Stomach (tissue), 8 donors: ENCODE measurements at regions not wholly inside any gene's neighbourhood (a gene's known extent, or its start where the extent isn't known, plus 50 kb on each side); places are given as distances from the start of the nearest gene placed in this dataset.

ENCODE experiments used
- DNase-seq, 2 donors: peaks; one replicate each; pipeline versions ENCODE4 v3.0.0 to v3.0.0-alpha.2; 2013 to 2019
- H3K27ac ChIP-seq, 5 donors: fragments of 200-600 bp in 4 of 5; sonication (generic) in 4 of 5; one replicate each; pipeline ENCODE4 v1.5.1; 2013 to 2019; ENCODE audit warnings: mild to moderate bottlenecking in 1 of 5, moderate library complexity in 1 of 5
- H3K27me3 ChIP-seq, 3 donors: fragments of 200-600 bp; sonication (generic); one replicate each; pipeline ENCODE4 v1.5.1; 2017 to 2019; ENCODE audit warnings: mixed run types in 1 of 3
- H3K36me3 ChIP-seq, 4 donors: fragments of 200-600 bp; sonication (generic); 1 replicate in 3 of 4; 2 replicates in 1 of 4; pipeline ENCODE4 v1.5.1; 2016 to 2019
- H3K4me1 ChIP-seq, 4 donors: fragments of 200-600 bp; sonication (generic); one replicate each; pipeline ENCODE4 v1.5.1; 2016 to 2019
- H3K4me3 ChIP-seq, 4 donors: fragments of 200-600 bp; sonication (generic) in 3 of 4; one replicate each; pipeline ENCODE4 v1.5.1; 2016 to 2019; ENCODE audit warnings: mild to moderate bottlenecking in 1 of 4
- H3K9me3 ChIP-seq, 4 donors: fragments of 200-600 bp; sonication (generic); one replicate each; pipeline ENCODE4 v1.5.1; 2016 to 2019
- CTCF ChIP-seq, 7 experiments: fragments of 450-650 bp in 4 of 7; fragments of 200-600 bp in 3 of 7; sonication (generic) in 3 of 7; IDR thresholded peaks; one replicate each; pipeline ENCODE4 v1.5.1; 2016 to 2019; ENCODE audit warnings: antibody characterized with exemption in 7 of 7, control low read depth in 2 of 7, mild to moderate bottlenecking in 1 of 7
- EP300 ChIP-seq: sonication (generic); formaldehyde crosslinking; IDR thresholded peaks from one replicate; pipeline ENCODE4 v1.6.1; 2017; ENCODE audit warnings: antibody characterized with exemption
- POLR2A ChIP-seq, 4 donors: fragments of 450-650 bp; IDR thresholded peaks; one replicate each; pipeline ENCODE4 v1.6.1; 2016; ENCODE audit warnings: antibody characterized with exemption in 4 of 4, control low read depth in 2 of 4, mild to moderate bottlenecking in 1 of 4, moderate library complexity in 1 of 4
- POLR2AphosphoS5 ChIP-seq, 3 donors: sonication (generic); formaldehyde crosslinking; IDR thresholded peaks; one replicate each; pipeline ENCODE4 v1.6.1; 2016; ENCODE audit warnings: antibody characterized with exemption in 3 of 3
- WGBS, 5 donors: extraction: QIAGEN DNeasy Blood & Tissue Kit in 3 of 5; methylation state at CpG; one replicate each; pipeline versions ENCODE4 v1.1.5 to v1.1.7; 2013 to 2018; 5-methylcytosine and 5-hydroxymethylcytosine counted together
- intact Hi-C: fragments of 100-400 bp; cut with DNase I; formaldehyde crosslinking; loops from one replicate; pipeline ENCODE4 v1.15.1; 2023; ENCODE audit warnings: low total_unique reads
- donor health status: healthy with polysubstance abuse.
- donor health status: Bipolar disorder and iron deficiency.
- donor health status: healthy.

GRCh38 chr4:129897111-129897510 lies 801.2 kb downstream of the C4orf33 start:
- Histone ChIP-seq H3K36me3 (no peaks in the 10 kb centered on the region), H3K9me3 (peaks cover 0 to under 1% (median 0%) of the 10 kb centered on the region in 4 donors), H3K4me3 (no peak overlapping the region), H3K4me1 (no peaks in the 10 kb centered on the region), H3K27ac (no peak overlapping the region), H3K27me3 (no peaks in the 10 kb centered on the region)
- no peak for DNase-seq
- TF ChIP-seq POLR2AphosphoS5 (IDR thresholded peaks at IDR 0.05) (no peak), EP300 (no peak), CTCF (IDR thresholded peaks at IDR 0.05) (no peak), POLR2A (IDR thresholded peaks at IDR 0.05) (no peak)
- intact Hi-C loops, result no loop called here
- 66 to 87% (median 85%) methylated on average over 2 of the region's 2 CpGs for WGBS, 5 donors

- peaks cover 0 to 10% (median 0%) of the 10 kb centered on the region in 4 donors for H3K9me3 ChIP-seq
- WGBS, 5 donors, result 20 to 40% (median 24%) methylated on average over 3 of the region's 3 CpGs
- TF ChIP-seq POLR2A (IDR thresholded peaks at IDR 0.05) (no peak), CTCF (IDR thresholded peaks at IDR 0.05) (no peak), EP300 (no peak), POLR2AphosphoS5 (IDR thresholded peaks at IDR 0.05) (no peak)
Observed at GRCh38 chr4:129899849-129900248, 803.9 kb downstream of the C4orf33 start.

GRCh38 chr4:129900430-129900953 lies 804.5 kb downstream of the C4orf33 start:
- intact Hi-C loops, result no loop called here
- H3K27me3 ChIP-seq, result no peaks in the 10 kb centered on the region
- no peaks in the 10 kb centered on the region for H3K4me1 ChIP-seq
- no peak overlapping the region for H3K27ac ChIP-seq
- peaks cover 0 to 10% (median 0%) of the 10 kb centered on the region in 4 donors for H3K9me3 ChIP-seq
- DNase-seq, result no peak
- WGBS, 5 donors, result 65 to 90% (median 75%) methylated on average over 2 of the region's 2 CpGs
- no peaks in the 10 kb centered on the region for H3K36me3 ChIP-seq
- no peak for TF ChIP-seq POLR2AphosphoS5 (IDR thresholded peaks at IDR 0.05)
- no peak for TF ChIP-seq CTCF (IDR thresholded peaks at IDR 0.05)
- no peak for TF ChIP-seq POLR2A (IDR thresholded peaks at IDR 0.05)
- no peak for TF ChIP-seq EP300
- no peak overlapping the region for H3K4me3 ChIP-seq

More at GRCh38 chr4:129899849-129900248, 803.9 kb downstream of the C4orf33 start:
- no peak overlapping the region for H3K4me3 ChIP-seq
- H3K27me3 ChIP-seq, result no peaks in the 10 kb centered on the region
- no peaks in the 10 kb centered on the region for H3K4me1 ChIP-seq
- no peaks in the 10 kb centered on the region for H3K36me3 ChIP-seq
- DNase-seq, result no peak
- H3K27ac ChIP-seq, result no peak overlapping the region
- intact Hi-C loops, result no loop called here

- intact Hi-C loops, result no loop called here
- TF ChIP-seq POLR2A (IDR thresholded peaks at IDR 0.05), result no peak
- TF ChIP-seq EP300, result no peak
- no peak for TF ChIP-seq CTCF (IDR thresholded peaks at IDR 0.05)
- no peak for TF ChIP-seq POLR2AphosphoS5 (IDR thresholded peaks at IDR 0.05)
- no peak for DNase-seq
- WGBS, 5 donors, result 1 to 37% (median 11%) methylated on average over 1 of the region's 1 CpG
- no peak overlapping the region for H3K4me3 ChIP-seq
- H3K27ac ChIP-seq, result no peak overlapping the region
- no peaks in the 10 kb centered on the region for H3K4me1 ChIP-seq
- no peaks in the 10 kb centered on the region for H3K36me3 ChIP-seq
- H3K27me3 ChIP-seq, result no peaks in the 10 kb centered on the region
- H3K9me3 ChIP-seq, result peaks cover 0 to 10% (median 0%) of the 10 kb centered on the region in 4 donors
Observed at GRCh38 chr4:129901205-129901604, 805.3 kb downstream of the C4orf33 start.
